ENCODE measurements at regions not wholly inside any gene's neighbourhood (a gene's known extent, or its start where the extent isn't known, plus 50 kb on each side); places are given as distances from the start of the nearest gene placed in this dataset.

GRCh38 chr1:112092656-112093371 is 103.3 kb upstream of the KCND3 start:
- H3K27me3 Mint-ChIP-seq (ENCODE audit: low read depth in 3 of 3), result peaks cover 0 to 5% (median 4%) of the 10 kb centered on the region in 3 donors
- no peak for TF ChIP-seq CTCF (IDR thresholded peaks at IDR 0.05)
- intact Hi-C loops (cut with micrococcal nuclease), result no loop called here

GRCh38 chr1:112093372-112093694 is 103.9 kb upstream of the KCND3 start:
- Histone ChIP-seq H3K36me3 (replicated peaks in 1 of 2; ENCODE audit: control insufficient read depth in 1 of 2, insufficient read depth in 2 of 2, low read length in 2 of 2) (no peaks in the 10 kb centered on the region), H3K9ac (ENCODE audit: insufficient read depth, low read length, poor library complexity, severe bottlenecking) (no peak overlapping the region), H3K9me3 (replicated peaks in 1 of 2; ENCODE audit: control insufficient read depth in 1 of 2, insufficient read depth in 1 of 2, low read length in 2 of 2) (no peaks in the 10 kb centered on the region), H3K27me3 (ENCODE audit: control insufficient read depth in 2 of 2, insufficient read depth in 2 of 2, low read length in 2 of 2) (no peaks in the 10 kb centered on the region), H2AFZ (ENCODE audit: insufficient read depth, low read depth, low read length, poor library complexity, severe bottlenecking) (no peak overlapping the region), H3K4me3 (replicated peaks in 1 of 3; ENCODE audit: low read depth in 2 of 3, low read length in 3 of 3) (no peak overlapping the region), H3K27ac (ENCODE audit: low read depth in 1 of 2, low read length in 2 of 2) (no peak overlapping the region), H3K4me2 (replicated peaks; ENCODE audit: extremely low read depth, low read length, poor library complexity, severe bottlenecking) (no peak overlapping the region), H3K4me1 (ENCODE audit: control insufficient read depth in 1 of 2, insufficient read depth in 2 of 2, low read length in 2 of 2) (no peaks in the 10 kb centered on the region), H3K79me2 (ENCODE audit: insufficient read depth, low read length) (no peaks in the 10 kb centered on the region), H4K20me1 (ENCODE audit: insufficient read depth, low read length) (no peaks in the 10 kb centered on the region)
- Mint-ChIP-seq H3K4me3 (no peak overlapping the region), H3K36me3 (no peaks in the 10 kb centered on the region), H3K9me3 (peaks cover 0 to 8% (median 0%) of the 10 kb centered on the region in 7 donors), H3K4me1 (no peaks in the 10 kb centered on the region), H3K27me3 (ENCODE audit: low read depth in 3 of 3) (peaks cover 0 to 5% (median 4%) of the 10 kb centered on the region in 3 donors), H3K27ac (no peak overlapping the region)
- no peak for TF ChIP-seq CTCF (IDR thresholded peaks at IDR 0.05)
- WGBS (ENCODE audit: insufficient coverage), result no CpG with 5 or more reads among the region's 1 CpG
- intact Hi-C loops (cut with micrococcal nuclease), result no loop called here
- no peak for DNase-seq

More at GRCh38 chr1:112092656-112093371, 103.3 kb upstream of the KCND3 start:
- H3K4me3 Mint-ChIP-seq, result no peak overlapping the region
- 58% methylated on average over 2 of the region's 7 CpGs for WGBS (ENCODE audit: insufficient coverage)
- no peak overlapping the region for H3K27ac ChIP-seq (ENCODE audit: low read depth in 1 of 2, low read length in 2 of 2)
- H4K20me1 ChIP-seq (ENCODE audit: insufficient read depth, low read length), result no peaks in the 10 kb centered on the region
- no peaks in the 10 kb centered on the region for H3K36me3 Mint-ChIP-seq
- no peaks in the 10 kb centered on the region for H3K4me1 Mint-ChIP-seq
- H3K27me3 ChIP-seq (ENCODE audit: control insufficient read depth in 2 of 2, insufficient read depth in 2 of 2, low read length in 2 of 2), result no peaks in the 10 kb centered on the region
- H3K9ac ChIP-seq (ENCODE audit: insufficient read depth, low read length, poor library complexity, severe bottlenecking), result no peak overlapping the region
- H3K36me3 ChIP-seq (replicated peaks in 1 of 2; ENCODE audit: control insufficient read depth in 1 of 2, insufficient read depth in 2 of 2, low read length in 2 of 2), result no peaks in the 10 kb centered on the region
- H3K4me1 ChIP-seq (ENCODE audit: control insufficient read depth in 1 of 2, insufficient read depth in 2 of 2, low read length in 2 of 2), result no peaks in the 10 kb centered on the region
- H3K9me3 ChIP-seq (replicated peaks in 1 of 2; ENCODE audit: control insufficient read depth in 1 of 2, insufficient read depth in 1 of 2, low read length in 2 of 2), result no peaks in the 10 kb centered on the region
- no peak overlapping the region for H2AFZ ChIP-seq (ENCODE audit: insufficient read depth, low read depth, low read length, poor library complexity, severe bottlenecking)
- H3K4me3 ChIP-seq (replicated peaks in 1 of 3; ENCODE audit: low read depth in 2 of 3, low read length in 3 of 3), result no peak overlapping the region
- no peaks in the 10 kb centered on the region for H3K79me2 ChIP-seq (ENCODE audit: insufficient read depth, low read length)
- no peak for DNase-seq
- peaks cover 0 to 8% (median 0%) of the 10 kb centered on the region in 7 donors for H3K9me3 Mint-ChIP-seq
- no peak overlapping the region for H3K27ac Mint-ChIP-seq
- no peak overlapping the region for H3K4me2 ChIP-seq (replicated peaks; ENCODE audit: extremely low read depth, low read length, poor library complexity, severe bottlenecking)

All from CD14-positive monocyte (primary cell).